C4-2B (cell line): ENCODE measurements at regions not wholly inside any gene's neighbourhood (a gene's known extent, or its start where the extent isn't known, plus 50 kb on each side); places are given as distances from the start of the nearest gene placed in this dataset.

ENCODE experiments used
- ZFX ChIP-seq: fragments of 450-650 bp; IDR thresholded peaks from 2 replicates; pipeline ENCODE4 v1.6.1; 2017
- TF ChIP-seq, protein P1 (sequence below): fragments of 450-650 bp; conservative IDR thresholded peaks from 2 replicates; pipeline ENCODE4 v1.5.1; 2017; ENCODE audit warnings: mild to moderate bottlenecking

DNA sequence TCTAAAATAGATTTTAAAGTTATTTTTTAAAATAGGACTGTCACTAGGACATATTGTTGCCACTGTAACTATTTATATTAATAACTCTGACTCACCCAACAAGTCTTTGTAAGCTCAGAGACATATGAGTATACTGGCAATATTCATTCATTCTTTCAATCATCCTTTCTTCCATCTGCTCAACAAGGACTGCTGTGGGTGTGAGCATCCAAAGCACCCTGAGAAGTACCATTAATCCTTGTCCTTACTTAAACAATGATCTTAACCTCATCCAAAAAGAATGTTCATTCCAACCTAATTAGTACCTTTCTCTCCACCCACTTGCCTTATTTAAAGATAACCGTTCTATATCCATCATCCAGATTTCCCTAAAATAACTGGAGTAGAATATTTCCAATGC lies 94.2 kb upstream of the PPP2R3A start:
- TF ChIP-seq, protein P1, sequence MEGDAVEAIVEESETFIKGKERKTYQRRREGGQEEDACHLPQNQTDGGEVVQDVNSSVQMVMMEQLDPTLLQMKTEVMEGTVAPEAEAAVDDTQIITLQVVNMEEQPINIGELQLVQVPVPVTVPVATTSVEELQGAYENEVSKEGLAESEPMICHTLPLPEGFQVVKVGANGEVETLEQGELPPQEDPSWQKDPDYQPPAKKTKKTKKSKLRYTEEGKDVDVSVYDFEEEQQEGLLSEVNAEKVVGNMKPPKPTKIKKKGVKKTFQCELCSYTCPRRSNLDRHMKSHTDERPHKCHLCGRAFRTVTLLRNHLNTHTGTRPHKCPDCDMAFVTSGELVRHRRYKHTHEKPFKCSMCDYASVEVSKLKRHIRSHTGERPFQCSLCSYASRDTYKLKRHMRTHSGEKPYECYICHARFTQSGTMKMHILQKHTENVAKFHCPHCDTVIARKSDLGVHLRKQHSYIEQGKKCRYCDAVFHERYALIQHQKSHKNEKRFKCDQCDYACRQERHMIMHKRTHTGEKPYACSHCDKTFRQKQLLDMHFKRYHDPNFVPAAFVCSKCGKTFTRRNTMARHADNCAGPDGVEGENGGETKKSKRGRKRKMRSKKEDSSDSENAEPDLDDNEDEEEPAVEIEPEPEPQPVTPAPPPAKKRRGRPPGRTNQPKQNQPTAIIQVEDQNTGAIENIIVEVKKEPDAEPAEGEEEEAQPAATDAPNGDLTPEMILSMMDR, result no peak
- no peak for TF ChIP-seq ZFX
